ENCODE measurements at regions not wholly inside any gene's neighbourhood (a gene's known extent, or its start where the extent isn't known, plus 50 kb on each side); places are given as distances from the start of the nearest gene placed in this dataset.

DNA sequence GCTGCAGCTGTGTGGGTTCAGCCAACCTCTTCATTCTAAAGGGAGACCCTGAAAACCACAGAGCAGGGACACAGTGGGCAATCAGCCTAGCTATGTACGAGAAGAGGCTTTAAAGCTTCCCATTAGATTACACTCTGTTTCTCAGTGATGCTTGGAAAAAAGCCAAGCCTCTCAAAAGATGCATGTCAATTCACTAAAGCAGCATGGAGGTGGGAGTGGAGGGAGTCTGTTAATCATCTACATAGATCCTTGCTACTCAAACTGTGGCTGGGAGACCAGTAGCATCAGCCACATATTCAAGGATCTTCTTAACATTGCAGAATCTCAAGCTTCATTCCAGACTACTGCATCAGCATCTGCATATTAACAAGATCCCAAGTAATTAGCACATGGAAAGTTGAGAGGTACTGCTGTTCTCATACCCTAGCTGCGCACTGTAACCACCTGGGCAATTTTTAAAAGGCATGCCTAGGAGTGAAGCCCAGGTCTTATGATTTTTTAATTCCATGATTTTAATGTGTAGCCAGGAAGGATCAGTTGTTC lies 305.9 kb downstream of the PMP22 start:
- Histone ChIP-seq H3K9me3 (ENCODE audit: severe bottlenecking) (no peaks in the 10 kb centered on the region), H3K27me3 (ENCODE audit: insufficient read depth, poor library complexity, severe bottlenecking) (no peaks in the 10 kb centered on the region), H3K27ac (ENCODE audit: poor library complexity, severe bottlenecking) (no peak overlapping the region), H3K36me3 (ENCODE audit: low read depth) (no peaks in the 10 kb centered on the region), H3K4me1 (ENCODE audit: insufficient read depth, poor library complexity, severe bottlenecking) (no peaks in the 10 kb centered on the region), H3K4me3 (ENCODE audit: severe bottlenecking) (no peak overlapping the region)
- ATAC-seq (ENCODE audit: low read depth) (no peak), DNase-seq (ENCODE audit: low spot score) (no peak)
- TF ChIP-seq, protein P1, sequence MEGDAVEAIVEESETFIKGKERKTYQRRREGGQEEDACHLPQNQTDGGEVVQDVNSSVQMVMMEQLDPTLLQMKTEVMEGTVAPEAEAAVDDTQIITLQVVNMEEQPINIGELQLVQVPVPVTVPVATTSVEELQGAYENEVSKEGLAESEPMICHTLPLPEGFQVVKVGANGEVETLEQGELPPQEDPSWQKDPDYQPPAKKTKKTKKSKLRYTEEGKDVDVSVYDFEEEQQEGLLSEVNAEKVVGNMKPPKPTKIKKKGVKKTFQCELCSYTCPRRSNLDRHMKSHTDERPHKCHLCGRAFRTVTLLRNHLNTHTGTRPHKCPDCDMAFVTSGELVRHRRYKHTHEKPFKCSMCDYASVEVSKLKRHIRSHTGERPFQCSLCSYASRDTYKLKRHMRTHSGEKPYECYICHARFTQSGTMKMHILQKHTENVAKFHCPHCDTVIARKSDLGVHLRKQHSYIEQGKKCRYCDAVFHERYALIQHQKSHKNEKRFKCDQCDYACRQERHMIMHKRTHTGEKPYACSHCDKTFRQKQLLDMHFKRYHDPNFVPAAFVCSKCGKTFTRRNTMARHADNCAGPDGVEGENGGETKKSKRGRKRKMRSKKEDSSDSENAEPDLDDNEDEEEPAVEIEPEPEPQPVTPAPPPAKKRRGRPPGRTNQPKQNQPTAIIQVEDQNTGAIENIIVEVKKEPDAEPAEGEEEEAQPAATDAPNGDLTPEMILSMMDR (IDR thresholded peaks at IDR 0.05; ENCODE audit: poor library complexity, severe bottlenecking), result no peak

DNA sequence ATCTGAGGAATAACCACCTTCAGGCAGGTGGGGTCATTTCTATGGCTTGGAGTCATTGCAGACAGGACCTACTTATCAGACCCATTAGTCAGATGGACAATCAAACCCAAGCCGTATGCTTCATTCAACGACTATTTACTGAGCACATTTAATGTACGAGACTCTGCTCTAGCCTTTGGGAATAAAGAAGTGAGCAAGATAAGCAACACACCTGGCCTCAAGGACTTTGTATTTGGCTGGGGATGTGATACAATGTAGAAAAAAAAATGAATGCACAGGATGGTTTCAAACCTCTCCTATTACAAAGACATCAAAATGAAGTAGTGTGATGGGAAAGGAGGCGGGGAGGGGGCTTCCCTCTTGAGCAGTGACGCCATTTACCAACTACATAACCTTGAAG lies 311.7 kb downstream of the PMP22 start:
- TF ChIP-seq, protein P1 (IDR thresholded peaks at IDR 0.05; ENCODE audit: poor library complexity, severe bottlenecking), result no peak
- ATAC-seq (ENCODE audit: low read depth) (no peak), DNase-seq (ENCODE audit: low spot score) (no peak)
- Histone ChIP-seq H3K4me3 (ENCODE audit: severe bottlenecking) (no peak overlapping the region), H3K27ac (ENCODE audit: poor library complexity, severe bottlenecking) (no peak overlapping the region), H3K9me3 (ENCODE audit: severe bottlenecking) (no peaks in the 10 kb centered on the region), H3K27me3 (ENCODE audit: insufficient read depth, poor library complexity, severe bottlenecking) (no peaks in the 10 kb centered on the region), H3K36me3 (ENCODE audit: low read depth) (no peaks in the 10 kb centered on the region), H3K4me1 (ENCODE audit: insufficient read depth, poor library complexity, severe bottlenecking) (no peaks in the 10 kb centered on the region)

DNA sequence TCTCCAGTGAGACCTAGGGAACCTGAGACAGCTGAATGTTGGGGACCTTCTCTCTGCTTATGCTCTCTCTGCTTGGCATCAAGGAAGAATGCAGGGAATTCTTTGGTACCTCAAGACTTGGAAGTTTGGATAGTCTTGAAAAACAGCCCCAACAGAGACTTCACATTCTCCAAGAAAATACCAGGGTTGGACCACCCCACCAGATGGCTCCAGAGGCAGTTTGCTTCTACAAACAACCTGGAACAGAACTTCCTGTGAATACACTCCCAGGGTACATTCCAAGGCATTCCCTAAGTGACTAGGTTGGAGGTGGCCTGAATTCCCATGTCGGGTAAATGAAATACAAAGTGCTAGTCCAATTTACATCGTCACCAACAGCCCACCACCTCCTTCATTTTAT lies 314.4 kb downstream of the PMP22 start:
- DNase-seq (ENCODE audit: low spot score) (no peak), ATAC-seq (ENCODE audit: low read depth) (no peak)
- H3K27ac ChIP-seq (ENCODE audit: poor library complexity, severe bottlenecking), result no peak overlapping the region
- no peaks in the 10 kb centered on the region for H3K36me3 ChIP-seq (ENCODE audit: low read depth)
- H3K4me3 ChIP-seq (ENCODE audit: severe bottlenecking), result no peak overlapping the region
- no peaks in the 10 kb centered on the region for H3K27me3 ChIP-seq (ENCODE audit: insufficient read depth, poor library complexity, severe bottlenecking)
- no peaks in the 10 kb centered on the region for H3K4me1 ChIP-seq (ENCODE audit: insufficient read depth, poor library complexity, severe bottlenecking)
- TF ChIP-seq, protein P1 (IDR thresholded peaks at IDR 0.05; ENCODE audit: poor library complexity, severe bottlenecking), result no peak
- H3K9me3 ChIP-seq (ENCODE audit: severe bottlenecking), result no peaks in the 10 kb centered on the region

DNA sequence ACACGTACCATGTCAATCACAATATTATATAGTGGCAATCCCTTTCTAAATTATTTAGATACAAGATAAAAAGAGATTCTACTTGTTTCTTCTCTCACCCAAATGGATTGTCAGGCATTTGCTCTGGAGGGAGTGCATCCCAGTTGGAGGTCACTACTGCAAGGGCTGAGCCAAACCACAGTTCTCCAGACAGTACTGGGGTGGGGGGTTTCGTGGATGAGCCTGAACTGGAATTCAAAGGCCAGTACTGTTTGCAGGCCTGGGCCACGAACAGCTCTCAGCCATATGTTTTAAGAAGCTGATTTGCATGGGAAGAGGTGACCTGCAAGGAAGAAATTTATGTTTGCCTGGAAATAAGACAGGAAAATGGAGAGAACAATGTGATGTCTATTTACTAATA lies 314.9 kb downstream of the PMP22 start:
- ATAC-seq (ENCODE audit: low read depth) (no peak), DNase-seq (ENCODE audit: low spot score) (no peak)
- H3K4me1 ChIP-seq (ENCODE audit: insufficient read depth, poor library complexity, severe bottlenecking), result no peaks in the 10 kb centered on the region
- no peak overlapping the region for H3K4me3 ChIP-seq (ENCODE audit: severe bottlenecking)
- no peak overlapping the region for H3K27ac ChIP-seq (ENCODE audit: poor library complexity, severe bottlenecking)
- H3K36me3 ChIP-seq (ENCODE audit: low read depth), result no peaks in the 10 kb centered on the region
- H3K9me3 ChIP-seq (ENCODE audit: severe bottlenecking), result no peaks in the 10 kb centered on the region
- TF ChIP-seq, protein P1 (IDR thresholded peaks at IDR 0.05; ENCODE audit: poor library complexity, severe bottlenecking), result no peak
- H3K27me3 ChIP-seq (ENCODE audit: insufficient read depth, poor library complexity, severe bottlenecking), result no peaks in the 10 kb centered on the region

DNA sequence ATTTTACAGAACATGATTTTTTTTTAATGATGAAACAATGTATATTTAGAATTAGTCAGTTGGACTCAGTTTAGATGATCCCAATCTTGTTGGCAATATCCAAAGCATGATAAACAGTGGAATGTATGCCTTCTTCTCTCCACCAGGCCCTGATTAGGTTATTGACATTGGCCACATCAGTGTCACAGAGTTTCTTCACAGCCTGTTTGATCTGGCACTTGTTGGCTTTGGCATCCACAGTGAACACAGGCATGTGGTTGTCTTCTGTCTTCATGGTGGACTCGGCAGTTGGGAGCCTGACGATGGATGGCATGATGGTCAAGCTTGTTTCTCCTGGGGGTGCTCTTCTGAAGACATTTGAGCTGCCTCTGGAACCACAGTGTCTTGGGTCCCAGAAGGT lies 317.5 kb downstream of the PMP22 start:
- peaks cover 3% of the 10 kb centered on the region for H3K4me1 ChIP-seq (ENCODE audit: insufficient read depth, poor library complexity, severe bottlenecking)
- H3K36me3 ChIP-seq (ENCODE audit: low read depth), result no peaks in the 10 kb centered on the region
- TF ChIP-seq, protein P1 (IDR thresholded peaks at IDR 0.05; ENCODE audit: poor library complexity, severe bottlenecking), result no peak
- ATAC-seq (ENCODE audit: low read depth) (no peak), DNase-seq (ENCODE audit: low spot score) (no peak)
- H3K27ac ChIP-seq (ENCODE audit: poor library complexity, severe bottlenecking), result no peak overlapping the region
- H3K4me3 ChIP-seq (ENCODE audit: severe bottlenecking), result no peak overlapping the region
- H3K27me3 ChIP-seq (ENCODE audit: insufficient read depth, poor library complexity, severe bottlenecking), result no peaks in the 10 kb centered on the region
- H3K9me3 ChIP-seq (ENCODE audit: severe bottlenecking), result no peaks in the 10 kb centered on the region

Data from RWPE2 (cell line).